H54 (cell line): ENCODE measurements at regions not wholly inside any gene's neighbourhood (a gene's known extent, or its start where the extent isn't known, plus 50 kb on each side); places are given as distances from the start of the nearest gene placed in this dataset.

ENCODE experiments used
- DNase-seq: peaks from one replicate; pipeline ENCODE4 v3.0.0; 2011; ENCODE audit warnings: low spot score, mixed read lengths; ENCODE audit not compliant: insufficient read length
- FAIRE-seq: peaks from 3 replicates; lab custom pipeline; 2011; peaks lifted over from hg19 to GRCh38; lab: Jason Lieb, UNC
- POLR2A ChIP-seq: IDR thresholded peaks from 2 replicates; pipeline ENCODE4 v1.6.1; 2011; ENCODE audit warnings: low read depth, mild to moderate bottlenecking, low read length

GRCh38 chr7:32319012-32319382 is 171.2 kb downstream of the LSM5 start:
- FAIRE-seq (no peak), DNase-seq (no peak)
- TF ChIP-seq POLR2A = no peak

- no peak for DNase-seq
- FAIRE-seq = no peak
These were observed 171.7 kb downstream of the LSM5 start for GRCh38 chr7:32318300-32319011.

GRCh38 chr7:32316839-32317238 is 173.3 kb downstream of the LSM5 start:
- DNase-seq (no peak), FAIRE-seq (no peak)
- TF ChIP-seq POLR2A = no peak

More at GRCh38 chr7:32318300-32319011, 171.7 kb downstream of the LSM5 start:
- TF ChIP-seq POLR2A = 0 out of 2 replicates have a peak, but pooled peaks have one; percentile 8

- DNase-seq (no peak), FAIRE-seq (no peak)
- TF ChIP-seq POLR2A = no peak
These were observed 175.4 kb downstream of the LSM5 start for GRCh38 chr7:32314761-32315160.

- FAIRE-seq = no peak
- no peak for DNase-seq
- TF ChIP-seq POLR2A = no peak
These were observed 188.8 kb downstream of the LSM5 start for GRCh38 chr7:32301427-32301826.

GRCh38 chr7:32299133-32299702 is 191.0 kb downstream of the LSM5 start:
- FAIRE-seq = no peak
- no peak for TF ChIP-seq POLR2A
- no peak for DNase-seq

GRCh38 chr7:32298408-32299132 is 191.6 kb downstream of the LSM5 start:
- TF ChIP-seq POLR2A = no peak
- FAIRE-seq = no peak
- no peak for DNase-seq

GRCh38 chr7:32293833-32294232 is 196.3 kb downstream of the LSM5 start:
- FAIRE-seq (no peak), DNase-seq (no peak)
- TF ChIP-seq POLR2A = no peak

GRCh38 chr7:32289651-32290414 is 200.3 kb downstream of the LSM5 start:
- no peak for TF ChIP-seq POLR2A
- no peak for DNase-seq
- no peak for FAIRE-seq

GRCh38 chr7:32285698-32286097 is 204.5 kb downstream of the LSM5 start:
- FAIRE-seq = no peak
- no peak for TF ChIP-seq POLR2A

GRCh38 chr7:32283546-32283945 is 206.6 kb downstream of the LSM5 start:
- FAIRE-seq (no peak), DNase-seq (no peak)
- no peak for TF ChIP-seq POLR2A

More at GRCh38 chr7:32285698-32286097, 204.5 kb downstream of the LSM5 start:
- DNase-seq = no peak

- no peak for TF ChIP-seq POLR2A
- DNase-seq (no peak), FAIRE-seq (no peak)
These were observed 209.3 kb upstream of the PDE1C start for GRCh38 chr7:32279500-32279899.

- FAIRE-seq (no peak), DNase-seq (no peak)
- no peak for TF ChIP-seq POLR2A
These were observed 205.2 kb upstream of the PDE1C start for GRCh38 chr7:32275216-32276009.

- TF ChIP-seq POLR2A = no peak
These were observed 203.1 kb upstream of the PDE1C start for GRCh38 chr7:32273297-32273696.

More at GRCh38 chr7:32273297-32273696, 203.1 kb upstream of the PDE1C start:
- FAIRE-seq (no peak), DNase-seq (no peak)
